ENCODE measurements at regions not wholly inside any gene's neighbourhood (a gene's known extent, or its start where the extent isn't known, plus 50 kb on each side); places are given as distances from the start of the nearest gene placed in this dataset.

- DNase-seq (ENCODE audit: low spot score): no peak
These were observed 936.6 kb downstream of the ZPLD1 start for GRCh38 chr3:103371411-103371810.

GRCh38 chr3:103372031-103372430 lies 937.2 kb downstream of the ZPLD1 start:
- DNase-seq (ENCODE audit: low spot score): no peak

- no peak for DNase-seq (ENCODE audit: low spot score)
These were observed 945.6 kb downstream of the ZPLD1 start for GRCh38 chr3:103380391-103380790.

GRCh38 chr3:103381296-103382079 lies 946.7 kb downstream of the ZPLD1 start:
- DNase-seq (ENCODE audit: low spot score): no peak

- DNase-seq (ENCODE audit: low spot score): no peak
These were observed 951.3 kb downstream of the ZPLD1 start for GRCh38 chr3:103385961-103386656.

- no peak for DNase-seq (ENCODE audit: low spot score)
These were observed 953.4 kb downstream of the ZPLD1 start for GRCh38 chr3:103388214-103388613.

- DNase-seq (ENCODE audit: low spot score): no peak
These were observed 954.5 kb downstream of the ZPLD1 start for GRCh38 chr3:103389356-103389755.

- DNase-seq (ENCODE audit: low spot score): no peak
These were observed 958.8 kb downstream of the ZPLD1 start for GRCh38 chr3:103393395-103394186.

- no peak for DNase-seq (ENCODE audit: low spot score)
These were observed 968.4 kb downstream of the ZPLD1 start for GRCh38 chr3:103403191-103403590.

- no peak for DNase-seq (ENCODE audit: low spot score)
These were observed 971.6 kb downstream of the ZPLD1 start for GRCh38 chr3:103406320-103406850.

- DNase-seq (ENCODE audit: low spot score): no peak
These were observed 975.4 kb downstream of the ZPLD1 start for GRCh38 chr3:103410231-103410630.

- no peak for DNase-seq (ENCODE audit: low spot score)
These were observed 986.6 kb downstream of the ZPLD1 start for GRCh38 chr3:103421460-103421859.

- no peak for DNase-seq (ENCODE audit: low spot score)
These were observed 1003.1 kb downstream of the ZPLD1 start for GRCh38 chr3:103437883-103438282.

GRCh38 chr3:103440539-103441203 lies 1005.9 kb downstream of the ZPLD1 start:
- DNase-seq (ENCODE audit: low spot score): no peak

GRCh38 chr3:103446953-103447629 lies 1012.3 kb downstream of the ZPLD1 start:
- no peak for DNase-seq (ENCODE audit: low spot score)

- no peak for DNase-seq (ENCODE audit: low spot score)
These were observed 1018.3 kb downstream of the ZPLD1 start for GRCh38 chr3:103453152-103453551.

- DNase-seq (ENCODE audit: low spot score): no peak
These were observed 1025.0 kb downstream of the ZPLD1 start for GRCh38 chr3:103459815-103460214.

- DNase-seq (ENCODE audit: low spot score): no peak
These were observed 1035.7 kb downstream of the ZPLD1 start for GRCh38 chr3:103470498-103470897.

- no peak for DNase-seq (ENCODE audit: low spot score)
These were observed 1059.2 kb downstream of the ZPLD1 start for GRCh38 chr3:103494011-103494410.

- no peak for DNase-seq (ENCODE audit: low spot score)
These were observed 1059.7 kb downstream of the ZPLD1 start for GRCh38 chr3:103494512-103494911.

GRCh38 chr3:103495186-103495585 lies 1060.4 kb downstream of the ZPLD1 start:
- DNase-seq (ENCODE audit: low spot score): no peak
